Eye (tissue), 1 donor: ENCODE measurements at regions not wholly inside any gene's neighbourhood (a gene's known extent, or its start where the extent isn't known, plus 50 kb on each side); places are given as distances from the start of the nearest gene placed in this dataset.
"Not testable (repeated sequence)": the region's sequence is repeated elsewhere in the genome, so short reads cannot be mapped to it uniquely, and the experiment has no call there.

Experiments
- DNase-seq: peaks from one replicate; pipeline ENCODE4 v3.0.0-alpha.2; 2015

GRCh38 chr2:101609433-101609832 is 88.1 kb upstream of the MAP4K4 start:
- no peak for DNase-seq

- no peak for DNase-seq
Measured at GRCh38 chr2:101608408-101609310, 88.8 kb upstream of the MAP4K4 start.

GRCh38 chr2:101597347-101597944 is 100.1 kb upstream of the MAP4K4 start:
- no peak for DNase-seq

GRCh38 chr2:101596333-101596732 is 101.2 kb upstream of the MAP4K4 start:
- DNase-seq: no peak

GRCh38 chr2:101587251-101587650 is 110.3 kb upstream of the MAP4K4 start:
- no peak for DNase-seq

- DNase-seq: no peak
Measured at GRCh38 chr2:101583861-101584260, 108.9 kb upstream of the RFX8 start.

- DNase-seq: no peak
Measured at GRCh38 chr2:101581675-101582299, 106.9 kb upstream of the RFX8 start.

GRCh38 chr2:101580528-101580927 is 105.6 kb upstream of the RFX8 start:
- DNase-seq: no peak

- DNase-seq: no peak
Measured at GRCh38 chr2:101578671-101579070, 103.8 kb upstream of the RFX8 start.

GRCh38 chr2:101578135-101578534 is 103.2 kb upstream of the RFX8 start:
- not testable (repeated sequence) for DNase-seq

GRCh38 chr2:101577173-101577572 is 102.3 kb upstream of the RFX8 start:
- DNase-seq: no peak

- DNase-seq: no peak
Measured at GRCh38 chr2:101574622-101575021, 99.7 kb upstream of the RFX8 start.

GRCh38 chr2:101571951-101572350 is 97.0 kb upstream of the RFX8 start:
- no peak for DNase-seq

- no peak for DNase-seq
Measured at GRCh38 chr2:101569886-101570520, 95.1 kb upstream of the RFX8 start.

- no peak for DNase-seq
Measured at GRCh38 chr2:101568969-101569368, 94.1 kb upstream of the RFX8 start.

- DNase-seq: no peak
Measured at GRCh38 chr2:101566632-101567228, 91.8 kb upstream of the RFX8 start.

GRCh38 chr2:101563849-101564248 is 88.9 kb upstream of the RFX8 start:
- no peak for DNase-seq

GRCh38 chr2:101560780-101561315 is 85.9 kb upstream of the RFX8 start:
- DNase-seq: no peak

GRCh38 chr2:101559551-101559950 is 84.6 kb upstream of the RFX8 start:
- no peak for DNase-seq

- peak; percentile 12 for DNase-seq
Measured at GRCh38 chr2:101558740-101559525, 84.0 kb upstream of the RFX8 start.

GRCh38 chr2:101556033-101556459 is 81.1 kb upstream of the RFX8 start:
- DNase-seq: no peak
